DND-41 (cell line): ENCODE measurements at regions not wholly inside any gene's neighbourhood (a gene's known extent, or its start where the extent isn't known, plus 50 kb on each side); places are given as distances from the start of the nearest gene placed in this dataset.

Experiments used
- CTCF ChIP-seq: IDR thresholded peaks from 2 replicates; pipeline ENCODE4 v1.5.1; 2012; ENCODE audit warnings: borderline replicate concordance, low read length, moderate library complexity, mild to moderate bottlenecking; ENCODE audit not compliant: poor library complexity, severe bottlenecking; ENCODE audit errors: extremely low read depth
- EZH2 ChIP-seq: IDR thresholded peaks from 3 replicates; pipeline ENCODE4 v1.6.1; 2012; ENCODE audit warnings: borderline replicate concordance, low read depth, mild to moderate bottlenecking, moderate library complexity, low read length, inconsistent platforms; ENCODE audit not compliant: severe bottlenecking

GRCh38 chr9:118751077-118751847, 618.0 kb downstream of the BRINP1 start:
- no peak for TF ChIP-seq CTCF
- TF ChIP-seq EZH2: no peak
